GM19240 (cell line): ENCODE measurements at regions not wholly inside any gene's neighbourhood (a gene's known extent, or its start where the extent isn't known, plus 50 kb on each side); places are given as distances from the start of the nearest gene placed in this dataset.

ENCODE experiments used
- DNase-seq: peaks from one replicate; pipeline ENCODE4 v3.0.0; 2011; ENCODE audit warnings: low spot score; ENCODE audit not compliant: insufficient read length

DNA sequence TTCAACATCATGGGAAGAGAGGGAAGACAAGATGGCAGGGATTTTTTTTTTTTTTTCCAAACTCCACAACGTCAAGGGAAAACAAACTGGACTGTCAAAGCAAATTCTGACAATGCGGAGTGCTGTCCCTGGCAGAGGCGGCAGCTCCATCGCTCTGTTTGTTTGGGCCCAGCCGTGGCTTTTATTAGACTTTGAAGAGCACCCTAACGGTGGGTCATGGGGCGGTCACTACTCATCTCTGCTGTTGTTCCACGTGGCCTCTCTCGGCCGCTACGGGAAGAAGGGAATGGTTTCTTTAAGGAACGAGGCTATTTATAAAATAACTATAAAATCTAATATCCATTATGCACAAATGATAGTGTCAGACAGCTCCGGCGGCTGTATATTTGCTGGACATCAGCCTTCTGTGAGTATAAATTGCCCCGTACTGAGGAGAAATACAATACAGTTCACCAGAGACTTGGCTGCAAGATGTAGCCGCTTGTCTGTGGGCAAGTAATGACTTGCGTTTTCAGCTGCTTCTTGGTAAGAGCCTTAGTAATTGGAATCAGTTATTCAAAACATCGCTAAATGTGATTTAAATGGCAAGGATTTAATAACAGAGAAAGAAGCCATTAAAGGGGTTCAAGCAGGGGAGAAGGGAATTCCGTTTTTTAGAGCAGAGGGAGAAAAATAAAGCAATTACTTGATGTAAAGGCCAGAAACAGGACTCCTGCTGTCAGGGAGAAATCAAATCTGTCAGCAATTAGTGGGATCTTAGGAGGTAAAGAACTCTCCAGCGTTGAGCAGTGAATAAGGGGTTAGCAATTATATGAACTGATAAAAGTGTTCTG, 61.7 kb upstream of the RAB11FIP2 start:
- DNase-seq: no peak

DNA sequence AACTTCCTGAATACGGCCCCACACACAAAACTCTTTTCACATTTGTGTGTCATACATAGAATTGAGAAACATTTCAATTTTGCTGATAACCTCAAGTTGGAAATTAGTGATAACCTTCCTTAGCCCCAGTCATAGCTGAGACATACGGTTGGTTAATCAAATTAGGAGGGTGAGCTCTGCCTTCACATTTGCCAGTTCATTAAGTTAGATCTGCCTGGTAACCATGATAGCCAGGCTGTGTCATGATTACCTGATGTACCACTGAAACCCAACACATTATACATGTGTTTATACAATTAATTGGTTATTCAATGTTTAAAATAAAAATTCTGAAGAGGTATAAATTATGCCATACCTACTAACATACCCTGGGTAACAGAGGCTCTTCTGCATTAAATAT, 60.8 kb upstream of the RAB11FIP2 start:
- DNase-seq: no peak

DNA sequence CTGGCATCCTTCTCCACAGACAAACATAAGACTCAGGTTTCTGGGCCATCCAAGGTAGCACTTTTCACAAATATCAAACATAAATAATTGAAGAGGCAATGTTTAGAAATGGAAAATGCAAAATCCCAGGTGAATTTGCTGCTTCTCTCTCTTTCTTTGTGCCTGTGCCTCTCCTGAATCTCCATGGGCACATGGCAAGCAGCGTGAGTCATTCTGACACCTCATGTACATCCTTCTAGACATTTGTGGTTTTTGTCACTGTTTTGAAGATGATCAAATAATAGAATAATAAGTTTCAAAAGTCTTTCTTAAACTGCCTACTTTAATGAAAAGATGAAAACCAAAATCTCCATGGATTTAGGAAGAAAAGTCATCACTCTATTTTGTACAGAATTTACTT, 60.3 kb upstream of the RAB11FIP2 start:
- no peak for DNase-seq

DNA sequence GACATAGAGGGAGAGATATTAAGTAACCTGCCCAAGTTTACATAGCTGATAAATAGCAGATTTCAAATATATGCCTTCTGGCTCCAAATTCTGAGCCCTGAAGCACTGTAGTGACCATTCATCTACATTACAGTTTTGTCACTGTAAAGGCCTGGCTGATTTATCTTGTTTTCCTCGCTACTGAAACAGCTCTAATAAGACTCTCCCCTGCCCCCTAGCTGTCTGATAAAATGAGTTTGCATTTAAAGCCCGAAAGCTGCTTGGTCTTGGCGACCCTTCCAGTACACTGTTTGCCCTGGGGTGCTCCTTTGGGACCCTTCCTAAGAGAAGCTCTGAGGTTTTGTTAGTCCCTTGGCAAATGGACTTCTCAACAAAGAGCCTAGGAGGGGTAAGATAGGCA, 59.7 kb upstream of the RAB11FIP2 start:
- no peak for DNase-seq

DNA sequence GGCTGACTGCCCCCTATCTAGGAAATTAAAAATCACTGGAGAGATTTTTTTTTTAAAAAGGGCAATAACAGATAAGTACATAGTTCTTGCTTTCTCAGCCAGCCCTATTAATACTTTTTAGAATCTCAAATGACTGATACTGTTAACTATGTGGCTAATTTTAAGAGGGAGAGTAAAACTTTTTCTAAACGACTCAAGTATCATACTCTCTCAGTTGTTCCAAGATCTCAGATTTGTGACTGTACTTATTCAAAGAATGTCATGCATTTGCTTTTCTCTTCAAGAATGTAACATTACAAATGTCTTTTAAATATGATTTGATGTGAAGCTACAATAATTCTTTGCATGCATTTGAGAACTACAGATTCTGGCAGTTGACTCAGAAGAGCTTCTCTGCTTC, 55.4 kb upstream of the RAB11FIP2 start:
- no peak for DNase-seq

DNA sequence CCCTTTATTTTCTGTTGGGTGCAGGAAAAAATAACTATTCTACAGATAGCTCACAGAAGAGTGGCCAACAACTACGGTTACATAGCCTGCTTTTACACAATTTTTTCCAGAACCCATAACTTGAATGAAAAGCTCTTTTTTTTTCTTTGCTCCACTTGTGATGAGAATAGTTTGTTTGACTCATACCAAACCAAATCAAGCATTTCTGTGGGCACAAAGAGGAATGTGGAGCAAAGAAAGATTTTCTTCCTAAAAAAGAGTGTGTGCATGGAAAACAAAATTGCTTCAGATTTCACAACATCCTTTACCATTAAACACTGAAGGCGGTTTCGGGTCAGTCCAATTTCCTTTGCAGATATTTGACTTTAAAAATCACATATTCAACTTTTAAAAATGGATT, 54.8 kb upstream of the RAB11FIP2 start:
- DNase-seq: no peak
